Stimulated activated CD8-positive, alpha-beta memory T cell treated with anti-CD3 and anti-CD28 coated beads, Interleukin-7, amount 100 ng/mL, for 4 hours (primary cell): ENCODE measurements at regions not wholly inside any gene's neighbourhood (a gene's known extent, or its start where the extent isn't known, plus 50 kb on each side); places are given as distances from the start of the nearest gene placed in this dataset.

Experiments used
- DNase-seq, 2 donors: peaks; one replicate each; pipeline ENCODE4 v3.0.0-alpha.2; 2020; ENCODE audit warnings: low read depth in 2 of 2

DNA sequence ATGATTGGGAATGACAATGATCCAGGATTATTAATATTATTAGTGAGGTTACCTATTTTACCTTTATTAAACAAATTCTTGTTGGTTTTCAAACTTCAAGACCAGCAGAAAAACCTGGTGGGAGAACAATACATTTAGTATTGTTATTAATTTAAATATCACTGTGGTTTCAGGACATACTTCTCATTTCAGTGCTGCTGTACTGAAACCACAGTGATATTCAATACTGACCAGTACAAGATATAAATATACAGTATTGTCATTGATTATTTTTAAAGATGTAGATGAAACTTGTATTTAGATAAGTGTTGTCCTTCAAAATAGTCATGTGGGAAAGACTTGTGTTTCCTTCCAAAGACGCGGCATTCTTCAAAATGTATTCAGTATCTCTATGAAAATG lies 1047.3 kb upstream of the CELF4 start:
- no peak for DNase-seq

DNA sequence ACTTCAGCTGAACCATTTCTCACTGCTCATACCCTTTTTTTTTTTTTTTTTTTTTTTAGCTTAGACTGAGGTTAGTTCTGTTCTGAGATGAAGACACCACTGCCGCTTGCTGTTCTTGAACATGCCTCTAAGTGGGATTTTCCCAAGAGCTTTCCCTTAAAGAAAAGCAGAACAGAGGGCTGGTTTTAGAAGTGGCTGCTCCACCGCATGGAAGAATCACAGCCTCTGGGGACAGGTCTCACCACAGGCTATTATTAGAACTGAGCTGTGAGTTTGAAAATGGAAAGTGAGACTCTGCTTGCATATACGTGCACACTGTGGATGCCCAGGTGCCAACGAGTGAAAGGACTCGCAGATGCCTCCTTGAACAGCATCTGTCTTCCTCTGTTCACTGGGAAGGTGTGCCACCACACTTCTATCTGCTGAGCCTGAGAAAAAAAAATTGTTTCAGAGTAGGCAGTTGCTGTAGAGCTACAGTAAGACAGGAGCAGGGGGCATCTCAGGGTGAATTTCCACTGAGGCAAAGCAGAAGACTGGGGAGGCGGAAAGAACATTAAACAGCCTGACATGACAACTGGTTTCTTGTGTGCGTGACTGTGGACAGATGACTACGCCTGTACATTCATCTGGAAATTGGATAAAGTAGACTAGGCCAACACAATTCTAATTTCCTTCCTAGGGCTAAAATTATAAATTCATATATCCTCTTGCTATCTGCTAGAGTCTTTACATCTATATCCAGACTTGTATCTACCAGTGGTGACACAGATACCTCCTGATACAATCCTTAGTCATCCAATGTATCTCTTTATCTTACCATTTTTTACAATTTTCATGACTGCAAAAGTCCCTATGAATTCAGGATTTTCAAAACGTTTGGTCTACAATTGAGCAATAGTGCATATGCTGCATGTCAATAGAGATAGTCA lies 1045.7 kb upstream of the CELF4 start:
- DNase-seq = no peak

DNA sequence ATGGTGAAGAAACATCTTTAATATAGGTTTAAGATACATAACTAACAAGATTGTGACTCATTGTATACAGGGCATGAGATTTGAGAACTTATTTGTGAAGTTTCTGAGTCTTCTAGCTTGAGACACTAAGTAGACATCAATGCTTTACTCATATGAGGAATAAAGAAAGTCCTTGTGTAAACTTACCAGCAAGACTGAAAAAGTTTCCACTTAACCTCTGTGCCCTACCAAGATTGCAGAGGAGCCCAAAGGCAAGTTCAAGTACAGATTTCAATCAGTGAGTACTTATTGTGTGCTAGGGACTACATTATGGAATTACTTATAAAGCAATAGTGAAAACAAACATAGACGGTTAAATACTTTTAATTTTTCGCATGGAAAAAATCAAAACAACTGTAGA lies 1041.2 kb upstream of the CELF4 start:
- no peak for DNase-seq

DNA sequence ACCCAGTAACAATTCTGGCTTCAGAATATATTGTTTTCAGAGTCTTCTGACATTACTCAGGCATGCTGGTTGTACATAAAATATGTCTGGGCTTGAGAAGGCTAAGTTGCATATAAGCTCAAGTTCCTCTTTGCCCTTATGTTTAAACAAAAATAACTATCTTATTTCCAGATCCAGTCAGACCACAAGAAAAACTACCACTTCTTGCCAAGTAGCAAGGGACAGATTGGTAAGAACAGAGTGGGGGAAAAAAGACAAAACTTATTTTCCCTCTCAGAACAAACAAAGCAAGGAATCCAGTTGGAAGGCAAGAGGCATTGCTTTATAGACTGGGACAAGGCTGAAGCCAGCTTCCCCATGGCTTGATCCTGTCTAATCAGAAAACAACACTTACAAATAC lies 1036.7 kb upstream of the CELF4 start:
- DNase-seq = no peak

DNA sequence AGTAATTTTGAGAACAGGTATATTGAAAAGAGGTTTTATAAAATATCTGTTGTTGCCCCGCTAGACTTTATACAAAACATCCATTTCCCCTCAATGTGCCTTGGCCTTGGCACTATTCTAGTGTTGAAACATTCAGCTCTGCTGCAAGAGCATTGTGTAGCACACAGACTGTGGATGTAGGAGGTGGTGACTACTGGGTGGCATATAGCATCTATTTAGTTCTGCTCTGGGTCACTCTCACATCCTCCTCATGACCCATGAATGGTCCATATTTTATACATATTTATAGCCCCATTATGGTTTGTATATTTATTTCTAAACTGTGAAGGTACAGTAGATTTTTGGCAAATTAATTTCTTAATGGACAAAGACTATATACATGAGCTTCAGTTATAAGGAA lies 1022.0 kb upstream of the CELF4 start:
- no peak for DNase-seq

DNA sequence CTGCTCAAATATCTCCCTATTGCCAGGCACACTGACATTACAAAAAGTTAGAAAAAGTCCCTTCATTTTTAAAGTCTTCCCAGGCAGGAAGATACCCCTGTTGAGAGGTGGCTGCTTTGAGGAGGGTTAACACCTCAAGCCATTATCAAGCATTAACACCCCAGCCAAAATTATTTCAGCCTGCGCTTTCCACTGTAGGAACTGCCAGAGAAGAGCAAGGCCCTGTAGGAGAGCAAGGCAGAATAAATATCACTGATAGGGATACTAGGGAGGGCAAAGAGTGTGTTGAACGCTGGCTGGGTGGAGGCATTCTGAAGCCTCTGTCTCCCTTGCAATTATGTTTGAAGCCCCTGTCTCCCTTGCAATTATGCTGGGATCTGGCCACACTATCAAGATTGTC lies 1020.7 kb upstream of the CELF4 start:
- no peak for DNase-seq

DNA sequence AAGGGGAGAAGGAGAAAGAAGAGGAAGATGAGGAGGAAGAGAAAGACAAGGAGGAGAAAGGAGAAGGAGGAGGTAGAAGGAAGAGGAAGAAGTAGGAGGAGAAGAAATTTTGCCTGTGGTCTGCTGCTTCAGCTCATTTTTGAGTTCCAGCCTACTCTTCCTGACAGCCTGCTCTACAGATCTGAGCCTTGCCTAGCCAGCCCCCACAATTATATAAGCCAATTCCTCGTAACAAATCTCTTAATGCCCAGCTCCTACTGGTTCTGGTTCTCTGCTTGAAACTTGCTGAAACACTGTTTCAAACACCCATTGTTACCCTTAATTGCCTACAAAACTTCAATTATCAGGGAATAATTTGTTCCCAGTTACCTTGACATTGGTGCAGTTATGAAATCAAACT lies 1014.2 kb upstream of the CELF4 start:
- DNase-seq = no peak

DNA sequence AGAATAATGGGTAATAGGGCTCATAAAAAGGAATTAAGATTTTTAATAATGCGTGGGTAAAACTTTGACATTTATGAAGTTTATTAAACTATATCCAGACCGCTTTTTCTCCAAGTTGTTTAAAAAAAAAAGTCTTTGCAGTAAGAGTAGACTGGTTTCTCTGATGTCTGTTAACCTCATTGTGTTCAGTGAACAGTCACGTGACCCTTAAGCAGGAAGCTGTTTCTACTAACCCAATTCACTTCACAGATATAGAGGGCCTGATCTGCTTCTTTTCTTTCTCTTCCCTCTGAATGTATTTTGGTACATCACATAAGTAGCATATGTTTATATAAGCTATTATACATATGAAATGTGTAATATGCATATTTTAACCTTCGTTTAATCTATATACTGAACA lies 1011.3 kb upstream of the CELF4 start:
- no peak for DNase-seq

DNA sequence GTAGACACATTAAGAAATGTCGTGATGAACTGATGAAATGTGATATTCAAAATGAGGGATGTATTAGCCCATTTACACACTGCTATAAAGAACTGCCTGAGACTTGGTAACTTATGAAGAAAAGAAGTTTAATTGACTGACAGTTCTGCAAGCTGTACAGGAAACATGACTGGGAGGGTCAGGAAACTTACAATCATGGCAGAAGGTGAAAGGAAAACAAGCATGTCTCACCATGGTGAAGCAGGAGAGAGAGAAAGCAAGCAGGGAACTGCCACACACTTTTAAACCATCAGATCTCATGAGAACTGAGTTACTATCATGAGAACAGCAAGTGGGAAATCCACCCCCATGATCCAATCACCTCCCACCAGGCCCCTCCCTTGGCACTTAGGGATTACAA lies 1010.8 kb upstream of the CELF4 start:
- no peak for DNase-seq

DNA sequence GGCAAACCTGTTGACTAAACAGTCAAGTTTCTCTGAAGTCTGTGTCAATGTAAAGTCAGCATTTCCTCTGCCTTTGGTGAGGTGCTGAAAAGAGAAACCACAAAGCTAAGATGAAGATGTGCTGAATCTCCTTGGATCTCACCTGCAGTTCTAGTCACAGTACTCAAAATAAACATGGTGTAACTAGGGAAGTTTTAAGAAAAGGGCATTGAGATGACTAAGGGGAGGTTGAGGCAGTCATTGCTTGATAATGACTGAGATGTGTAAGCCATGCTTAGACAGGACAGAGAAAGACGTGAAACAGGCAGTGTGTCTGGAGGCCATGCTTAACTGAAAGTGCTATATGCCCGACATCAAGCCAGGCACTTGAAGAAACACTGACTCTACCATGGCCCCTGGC lies 1010.0 kb upstream of the CELF4 start:
- no peak for DNase-seq

DNA sequence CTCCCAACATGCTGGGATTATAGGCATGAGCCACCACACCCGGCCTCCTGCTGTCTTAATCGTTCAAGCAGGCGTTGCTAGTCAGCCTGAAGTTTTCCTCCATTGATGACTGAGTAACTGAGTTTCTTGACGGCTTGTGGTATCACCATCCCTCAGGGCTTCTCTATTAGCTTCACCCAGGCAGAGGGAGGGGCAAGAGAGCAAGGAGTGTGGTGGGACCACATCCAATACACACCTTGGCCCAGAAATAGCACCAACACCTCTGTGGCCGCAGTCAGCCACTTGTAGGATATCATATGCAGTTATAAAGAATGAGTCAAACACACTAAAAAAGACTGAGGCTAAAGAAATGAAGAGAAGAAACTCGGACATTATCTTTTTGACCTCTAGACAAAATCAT lies 1009.4 kb upstream of the CELF4 start:
- no peak for DNase-seq

DNA sequence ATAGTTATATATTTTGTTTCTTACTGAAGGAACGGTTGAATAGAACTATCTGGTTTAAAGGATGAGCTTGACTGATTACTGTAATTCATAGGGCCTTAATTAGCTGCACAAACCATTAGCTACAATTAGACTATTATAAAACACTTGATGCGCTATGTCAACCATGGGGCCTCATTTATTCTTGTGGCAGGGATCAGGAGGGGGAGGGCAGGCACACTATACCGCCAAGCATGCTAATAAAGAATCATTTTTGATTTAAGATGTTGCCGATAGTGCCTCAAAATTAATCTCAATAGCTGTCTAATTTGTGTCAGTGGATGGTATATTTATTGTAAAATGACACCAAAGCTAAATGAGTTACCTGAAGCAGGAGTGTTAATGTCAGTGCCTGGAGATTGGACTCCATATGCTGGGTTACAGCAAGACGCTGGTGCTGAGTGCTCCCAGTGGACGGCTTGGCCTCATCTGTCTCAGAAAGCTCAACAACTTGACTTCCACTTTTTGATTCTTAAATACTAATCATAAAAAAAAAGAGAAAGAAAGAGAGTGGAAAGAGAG lies 1007.0 kb upstream of the CELF4 start:
- no peak for DNase-seq

DNA sequence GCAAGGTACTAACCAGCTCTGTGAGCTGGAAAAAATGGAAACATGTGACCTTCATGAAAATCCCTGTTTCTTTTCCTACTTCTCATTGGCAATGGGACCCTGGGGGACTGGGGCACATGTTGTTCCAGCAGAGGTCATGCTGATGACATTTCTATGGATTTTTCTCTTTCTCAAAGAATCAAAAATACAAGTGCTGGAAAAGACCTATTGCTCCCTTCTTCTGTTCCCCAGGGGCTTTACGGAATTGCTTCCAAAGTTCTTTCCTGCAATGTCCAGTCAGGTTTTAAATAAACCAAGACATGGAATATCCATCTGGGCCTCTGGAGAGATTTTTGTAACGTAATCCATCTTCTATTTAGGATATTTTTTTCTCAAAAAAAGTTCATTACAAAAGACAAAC lies 1006.1 kb upstream of the CELF4 start:
- no peak for DNase-seq

DNA sequence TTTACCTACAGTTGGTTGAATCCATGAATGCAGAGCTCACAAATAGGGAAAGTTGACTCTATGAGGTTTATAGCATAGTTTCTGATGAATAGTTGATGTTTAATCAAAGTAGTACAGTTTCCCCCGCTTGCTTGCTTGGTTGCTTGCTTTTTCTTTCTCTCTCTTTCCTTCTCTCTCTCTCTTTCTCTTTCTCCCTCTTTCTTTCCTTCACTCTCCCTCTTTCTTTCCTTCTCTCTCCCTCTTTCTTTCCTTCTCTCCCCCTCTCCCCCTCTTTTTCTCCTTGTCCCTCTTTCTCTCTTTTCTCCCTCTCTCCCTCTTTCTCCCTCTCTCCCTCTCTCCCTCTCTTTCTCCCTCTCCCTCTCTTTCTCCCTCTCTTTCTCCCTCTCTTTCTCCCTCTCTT lies 999.9 kb upstream of the CELF4 start:
- DNase-seq = no peak

DNA sequence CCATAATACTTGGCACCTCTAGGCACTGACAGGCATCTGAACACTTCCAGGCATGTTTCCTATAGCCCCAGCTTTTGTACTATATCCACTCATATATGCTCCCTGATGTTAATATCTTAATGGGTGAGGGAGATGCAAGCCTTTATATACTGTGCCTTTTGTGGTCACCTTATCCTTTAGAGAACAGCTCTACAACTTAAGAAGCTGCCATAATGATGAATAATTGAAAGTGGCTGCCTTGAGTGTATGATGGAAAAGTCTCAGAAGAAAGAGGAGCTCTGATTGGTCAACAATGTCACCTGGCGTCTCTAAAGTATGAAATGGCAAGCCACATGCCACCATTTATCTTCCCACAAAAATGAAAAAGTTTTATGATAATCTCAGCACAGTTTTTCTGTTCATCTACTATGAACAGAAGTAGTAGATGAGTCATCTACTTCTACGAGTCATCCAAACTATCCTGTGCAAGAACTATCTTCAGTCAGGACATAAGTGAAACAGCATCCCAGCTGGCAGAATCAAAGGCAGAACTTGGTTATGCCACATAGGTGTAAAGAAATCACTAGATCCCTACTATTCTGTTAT lies 997.9 kb upstream of the CELF4 start:
- no peak for DNase-seq

DNA sequence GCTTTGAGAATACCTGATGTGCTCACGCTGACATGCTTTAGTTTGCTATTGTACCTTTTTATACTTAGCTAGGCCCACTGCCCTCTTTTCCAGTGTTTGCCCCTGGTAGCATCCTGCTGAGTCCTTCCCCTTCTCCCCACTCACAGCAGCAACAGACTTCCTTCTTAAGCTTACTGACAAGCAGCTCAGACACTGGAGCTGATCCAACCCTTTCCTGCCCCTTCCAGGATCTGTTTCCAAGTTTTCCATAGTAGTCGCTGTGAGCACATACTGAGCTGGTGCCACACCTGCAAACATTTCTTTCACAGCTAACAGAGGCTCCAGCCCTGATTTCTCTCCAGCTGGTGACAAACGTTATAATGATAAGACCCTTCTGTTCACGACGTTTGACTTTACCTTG lies 991.4 kb upstream of the CELF4 start:
- no peak for DNase-seq

DNA sequence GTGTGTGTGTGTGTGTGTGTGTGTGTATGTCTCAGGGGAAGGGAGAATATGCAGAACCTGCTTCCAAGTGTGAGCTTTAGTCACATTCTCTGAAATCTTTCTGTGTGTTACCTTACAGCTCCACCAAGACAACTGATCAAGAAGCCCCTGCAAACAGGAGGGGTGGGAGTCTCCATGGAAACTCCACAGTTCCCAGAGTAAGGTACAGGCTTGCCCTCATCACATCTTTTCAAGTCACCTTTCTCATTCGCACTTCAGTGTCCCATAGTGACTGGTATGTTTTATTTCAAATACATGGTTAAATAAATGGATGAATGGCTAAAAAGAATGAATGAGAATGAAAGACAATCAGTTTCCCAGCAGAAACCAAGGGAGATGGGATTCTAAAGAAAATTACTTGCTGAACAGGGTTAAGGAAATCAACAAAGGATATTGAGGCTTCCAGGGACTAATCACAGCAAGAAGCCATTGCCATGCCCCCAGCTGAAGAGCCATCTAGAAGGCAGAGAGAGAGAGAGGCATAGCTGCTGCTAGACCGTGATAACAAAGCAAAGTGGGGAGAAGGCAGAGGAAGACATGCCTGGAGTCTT lies 987.2 kb upstream of the CELF4 start:
- DNase-seq = no peak

DNA sequence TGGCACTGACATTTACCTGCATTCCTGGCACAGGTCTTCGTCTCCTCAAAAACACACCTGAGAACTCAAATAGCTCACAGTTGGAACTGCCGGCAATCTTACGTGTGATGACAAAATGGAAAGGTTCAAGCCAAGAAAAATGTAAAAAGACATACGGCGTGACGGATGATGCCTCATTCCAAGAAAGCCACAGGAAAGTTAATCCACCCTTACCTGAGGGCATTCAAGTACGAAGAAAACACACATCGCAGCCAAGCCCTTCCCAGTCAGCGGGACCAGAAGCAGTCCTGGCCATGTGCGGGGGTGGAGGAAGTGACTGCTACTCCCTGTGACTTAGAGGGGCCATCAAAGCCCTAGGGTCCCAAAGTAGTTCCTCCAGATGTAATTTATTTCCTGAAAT lies 986.3 kb upstream of the CELF4 start:
- DNase-seq = no peak

DNA sequence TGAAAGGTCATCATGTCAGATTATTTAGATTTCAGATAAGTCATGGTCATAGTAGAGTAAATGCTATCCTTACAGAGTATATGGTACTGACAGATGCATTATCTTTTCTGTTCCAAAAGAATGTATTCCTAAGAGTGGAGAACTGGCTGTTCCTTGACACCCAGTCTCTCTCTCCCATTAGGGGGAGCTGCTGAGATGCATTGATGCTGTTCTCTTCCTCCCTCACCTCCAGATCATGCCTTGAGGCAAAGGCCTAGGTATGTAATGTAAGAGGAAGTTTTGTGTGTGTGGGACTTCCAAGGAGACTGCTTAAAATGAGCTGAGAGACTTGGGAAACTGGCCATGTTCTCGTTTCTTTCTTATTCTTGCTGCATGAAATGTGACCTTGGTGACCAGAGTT lies 979.5 kb upstream of the CELF4 start:
- DNase-seq = no peak

DNA sequence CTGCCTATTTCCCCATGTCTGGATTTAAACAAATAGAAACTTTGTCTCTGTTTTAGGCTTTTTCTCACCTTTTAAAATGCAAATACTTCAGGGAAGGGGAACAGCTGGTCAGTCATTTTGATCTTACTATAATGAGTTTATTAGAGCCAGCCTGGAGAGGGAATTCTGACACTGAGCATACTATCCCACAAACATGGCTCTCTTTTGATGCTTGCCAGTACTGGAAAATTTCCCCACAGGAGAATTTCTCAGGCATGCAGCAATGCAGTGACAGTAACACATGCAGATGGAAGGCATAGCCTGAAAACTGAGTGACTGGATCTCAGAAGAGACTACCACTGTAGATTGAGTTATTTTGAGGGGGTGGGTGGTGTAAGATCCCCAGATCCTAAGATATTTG lies 974.3 kb upstream of the CELF4 start:
- no peak for DNase-seq

DNA sequence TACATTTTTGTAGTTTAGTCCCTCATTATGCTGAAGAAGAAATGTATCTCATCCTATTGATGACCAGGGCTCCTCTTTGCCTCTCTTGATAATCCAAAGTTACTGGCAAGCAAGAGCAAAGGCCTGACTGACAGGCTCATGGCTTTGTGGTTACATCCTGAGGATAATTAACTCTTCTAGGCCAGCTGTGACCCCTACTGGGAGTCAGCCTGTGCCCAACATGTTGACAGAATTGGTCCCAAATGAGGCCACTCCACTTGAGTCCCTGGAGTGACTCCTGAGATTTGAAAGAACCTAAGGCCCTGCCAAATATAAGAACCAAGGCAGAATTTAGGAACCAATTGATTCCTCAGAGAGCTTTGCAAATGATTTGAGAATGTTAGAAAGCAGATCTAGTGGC lies 973.8 kb upstream of the CELF4 start:
- no peak for DNase-seq

DNA sequence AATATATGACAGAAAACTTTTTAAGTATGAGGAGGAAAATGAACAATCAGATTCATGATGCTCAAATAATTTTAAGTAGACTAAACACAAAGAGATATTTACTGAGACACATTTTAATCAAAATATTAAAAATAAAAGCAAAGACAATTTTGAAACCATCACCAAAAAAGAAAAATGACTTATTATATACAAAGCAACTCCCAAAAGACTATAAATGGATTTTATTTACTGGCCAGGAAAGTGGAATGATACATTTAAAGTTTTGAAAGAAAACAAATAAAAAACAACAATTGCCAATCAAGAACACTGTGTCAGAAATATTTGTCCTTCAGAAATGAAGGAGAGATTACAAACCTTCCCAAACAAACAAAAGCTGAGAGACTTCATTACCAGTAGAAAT lies 968.5 kb upstream of the CELF4 start:
- DNase-seq = no peak

DNA sequence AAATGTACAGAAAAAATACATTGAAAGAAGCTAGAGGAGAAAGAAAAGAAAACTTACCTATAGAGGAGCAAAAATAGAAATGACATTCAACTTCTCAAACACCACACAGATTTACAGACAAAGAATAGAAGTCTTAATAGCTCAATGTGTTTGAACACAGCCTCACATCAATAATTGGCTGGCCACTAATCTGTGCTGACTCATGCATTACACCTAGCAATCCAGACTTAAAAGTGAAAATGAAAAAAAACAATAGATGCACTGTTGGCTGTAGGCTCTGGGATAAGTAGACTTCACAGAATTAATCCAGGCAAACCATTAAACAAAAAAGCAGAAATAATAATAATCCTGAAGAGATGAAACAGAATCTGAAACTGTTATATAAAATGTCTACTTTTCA lies 961.3 kb upstream of the CELF4 start:
- DNase-seq = no peak
